ENCODE measurements at regions not wholly inside any gene's neighbourhood (a gene's known extent, or its start where the extent isn't known, plus 50 kb on each side); places are given as distances from the start of the nearest gene placed in this dataset.

- DNase-seq (no peak), ATAC-seq (ENCODE audit: insufficient read depth, low read depth) (no peak)
- H2AFZ ChIP-seq (ENCODE audit: low read depth, low read length), result no peak overlapping the region
- no peaks in the 10 kb centered on the region for H3K9me3 ChIP-seq (ENCODE audit: insufficient read depth, low read length, severe bottlenecking)
- H3K9ac ChIP-seq (ENCODE audit: low read depth, low read length), result no peak overlapping the region
- no peak overlapping the region for H3K4me3 ChIP-seq (ENCODE audit: low read depth in 1 of 2, low read length in 2 of 2)
- no peak for TF ChIP-seq EZH2 (IDR thresholded peaks at IDR 0.05; ENCODE audit: borderline replicate concordance, low read depth, low read length, severe bottlenecking)
- no peak for TF ChIP-seq CTCF (IDR thresholded peaks at IDR 0.05; ENCODE audit: borderline replicate concordance, extremely low read depth, low read length, poor library complexity, severe bottlenecking)
- H3K79me2 ChIP-seq (ENCODE audit: insufficient read depth, low read length), result no peaks in the 10 kb centered on the region
- H4K20me1 ChIP-seq (ENCODE audit: insufficient read depth, low read length), result no peaks in the 10 kb centered on the region
- no peak overlapping the region for H3K27ac ChIP-seq (ENCODE audit: low read length)
- no peaks in the 10 kb centered on the region for H3K4me1 ChIP-seq (ENCODE audit: insufficient read depth, low read length)
- H3K36me3 ChIP-seq (ENCODE audit: insufficient read depth, low read length), result no peaks in the 10 kb centered on the region
- no peak overlapping the region for H3K4me2 ChIP-seq (ENCODE audit: insufficient read depth, low read length)
- H3K27me3 ChIP-seq (ENCODE audit: insufficient read depth, low read length, poor library complexity), result peaks cover 17% of the 10 kb centered on the region
Measured at GRCh38 chr3:69536306-69537020, 150.6 kb upstream of the FRMD4B start.

DNA sequence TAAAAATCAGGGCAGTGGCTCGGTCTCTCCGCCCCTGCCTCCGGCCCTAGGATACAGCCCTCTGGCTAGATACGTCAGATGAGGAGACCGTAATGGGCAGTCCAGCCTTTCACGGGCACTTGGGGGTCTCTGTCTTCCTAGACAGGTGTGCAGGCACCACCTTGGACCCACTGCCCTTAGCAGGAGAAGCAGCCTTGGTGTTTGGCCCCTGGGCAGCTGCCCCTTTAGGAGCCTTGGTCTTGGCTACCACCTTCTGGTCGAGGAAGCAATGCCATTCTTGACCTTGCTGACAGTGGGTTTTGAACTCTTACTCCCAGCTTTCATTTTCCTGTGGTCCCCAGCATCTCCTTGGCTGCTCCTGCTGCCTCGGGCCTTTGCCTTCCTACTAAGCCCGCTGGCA, 149.7 kb upstream of the FRMD4B start:
- ATAC-seq (ENCODE audit: insufficient read depth, low read depth) (no peak), DNase-seq (no peak)
- Histone ChIP-seq H3K79me2 (ENCODE audit: insufficient read depth, low read length) (no peaks in the 10 kb centered on the region), H3K36me3 (ENCODE audit: insufficient read depth, low read length) (no peaks in the 10 kb centered on the region), H3K27me3 (ENCODE audit: insufficient read depth, low read length, poor library complexity) (peaks cover 17% of the 10 kb centered on the region), H3K4me2 (ENCODE audit: insufficient read depth, low read length) (no peak overlapping the region), H3K4me1 (ENCODE audit: insufficient read depth, low read length) (no peaks in the 10 kb centered on the region), H2AFZ (ENCODE audit: low read depth, low read length) (no peak overlapping the region), H3K9ac (ENCODE audit: low read depth, low read length) (no peak overlapping the region), H3K27ac (ENCODE audit: low read length) (no peak overlapping the region), H3K4me3 (ENCODE audit: low read depth in 1 of 2, low read length in 2 of 2) (no peak overlapping the region), H4K20me1 (ENCODE audit: insufficient read depth, low read length) (no peaks in the 10 kb centered on the region), H3K9me3 (ENCODE audit: insufficient read depth, low read length, severe bottlenecking) (no peaks in the 10 kb centered on the region)
- TF ChIP-seq EZH2 (IDR thresholded peaks at IDR 0.05; ENCODE audit: borderline replicate concordance, low read depth, low read length, severe bottlenecking), result no peak
- no peak for TF ChIP-seq CTCF (IDR thresholded peaks at IDR 0.05; ENCODE audit: borderline replicate concordance, extremely low read depth, low read length, poor library complexity, severe bottlenecking)

GRCh38 chr3:69532547-69533224, 146.8 kb upstream of the FRMD4B start:
- Histone ChIP-seq H4K20me1 (ENCODE audit: insufficient read depth, low read length) (no peaks in the 10 kb centered on the region), H2AFZ (ENCODE audit: low read depth, low read length) (no peak overlapping the region), H3K9me3 (ENCODE audit: insufficient read depth, low read length, severe bottlenecking) (no peaks in the 10 kb centered on the region), H3K9ac (ENCODE audit: low read depth, low read length) (no peak overlapping the region), H3K27me3 (ENCODE audit: insufficient read depth, low read length, poor library complexity) (peaks cover 11% of the 10 kb centered on the region), H3K79me2 (ENCODE audit: insufficient read depth, low read length) (no peaks in the 10 kb centered on the region), H3K27ac (ENCODE audit: low read length) (no peak overlapping the region), H3K4me2 (ENCODE audit: insufficient read depth, low read length) (no peak overlapping the region), H3K4me1 (ENCODE audit: insufficient read depth, low read length) (no peaks in the 10 kb centered on the region), H3K36me3 (ENCODE audit: insufficient read depth, low read length) (no peaks in the 10 kb centered on the region), H3K4me3 (ENCODE audit: low read depth in 1 of 2, low read length in 2 of 2) (no peak overlapping the region)
- DNase-seq (no peak), ATAC-seq (ENCODE audit: insufficient read depth, low read depth) (no peak)
- TF ChIP-seq CTCF (IDR thresholded peaks at IDR 0.05; ENCODE audit: borderline replicate concordance, extremely low read depth, low read length, poor library complexity, severe bottlenecking) (no peak), EZH2 (IDR thresholded peaks at IDR 0.05; ENCODE audit: borderline replicate concordance, low read depth, low read length, severe bottlenecking) (no peak)

Data from DND-41 (cell line).